ENCODE measurements at regions not wholly inside any gene's neighbourhood (a gene's known extent, or its start where the extent isn't known, plus 50 kb on each side); places are given as distances from the start of the nearest gene placed in this dataset.
"Not testable (repeated sequence)": the region's sequence is repeated elsewhere in the genome, so short reads cannot be mapped to it uniquely, and the experiment has no call there.

- DNase-seq (ENCODE audit: low read depth in 2 of 2), result no peak
Observed at GRCh38 chr3:145024700-145025099, 1053.1 kb downstream of the DIPK2A start.

GRCh38 chr3:145027186-145027585, 1055.6 kb downstream of the DIPK2A start:
- not testable (repeated sequence) for DNase-seq (ENCODE audit: low read depth in 2 of 2)

GRCh38 chr3:145032791-145033190, 1061.2 kb downstream of the DIPK2A start:
- DNase-seq (ENCODE audit: low read depth in 2 of 2), result no peak

GRCh38 chr3:145035682-145036081, 1064.1 kb downstream of the DIPK2A start:
- DNase-seq (ENCODE audit: low read depth in 2 of 2), result no peak

- DNase-seq (ENCODE audit: low read depth in 2 of 2), result not testable (repeated sequence)
Observed at GRCh38 chr3:145054055-145054454, 1082.4 kb downstream of the DIPK2A start.

GRCh38 chr3:145055375-145056076, 1083.9 kb downstream of the DIPK2A start:
- no peak for DNase-seq (ENCODE audit: low read depth in 2 of 2)

GRCh38 chr3:145058483-145058882, 1086.9 kb downstream of the DIPK2A start:
- no peak for DNase-seq (ENCODE audit: low read depth in 2 of 2)

- no peak for DNase-seq (ENCODE audit: low read depth in 2 of 2)
Observed at GRCh38 chr3:145063616-145064015, 1092.0 kb downstream of the DIPK2A start.

- DNase-seq (ENCODE audit: low read depth in 2 of 2), result no peak
Observed at GRCh38 chr3:145070795-145071194, 1090.2 kb downstream of the PLOD2 start.

GRCh38 chr3:145079436-145079835, 1081.5 kb downstream of the PLOD2 start:
- no peak for DNase-seq (ENCODE audit: low read depth in 2 of 2)

GRCh38 chr3:145087038-145087437, 1073.9 kb downstream of the PLOD2 start:
- DNase-seq (ENCODE audit: low read depth in 2 of 2), result no peak

GRCh38 chr3:145088917-145089316, 1072.1 kb downstream of the PLOD2 start:
- no peak for DNase-seq (ENCODE audit: low read depth in 2 of 2)

- no peak for DNase-seq (ENCODE audit: low read depth in 2 of 2)
Observed at GRCh38 chr3:145089337-145089736, 1071.6 kb downstream of the PLOD2 start.

- DNase-seq (ENCODE audit: low read depth in 2 of 2), result no peak
Observed at GRCh38 chr3:145094355-145094941, 1066.5 kb downstream of the PLOD2 start.

GRCh38 chr3:145111141-145111540, 1049.8 kb downstream of the PLOD2 start:
- DNase-seq (ENCODE audit: low read depth in 2 of 2), result not testable (repeated sequence)

- no peak for DNase-seq (ENCODE audit: low read depth in 2 of 2)
Observed at GRCh38 chr3:145116769-145117168, 1044.2 kb downstream of the PLOD2 start.

- DNase-seq (ENCODE audit: low read depth in 2 of 2), result no peak
Observed at GRCh38 chr3:145118303-145118702, 1042.7 kb downstream of the PLOD2 start.

GRCh38 chr3:145124900-145125678, 1035.9 kb downstream of the PLOD2 start:
- no peak for DNase-seq (ENCODE audit: low read depth in 2 of 2)

- DNase-seq (ENCODE audit: low read depth in 2 of 2), result no peak
Observed at GRCh38 chr3:145133281-145133680, 1027.7 kb downstream of the PLOD2 start.

GRCh38 chr3:145134738-145135137, 1026.2 kb downstream of the PLOD2 start:
- no peak for DNase-seq (ENCODE audit: low read depth in 2 of 2)

GRCh38 chr3:145144361-145144760, 1016.6 kb downstream of the PLOD2 start:
- no peak for DNase-seq (ENCODE audit: low read depth in 2 of 2)

- no peak for DNase-seq (ENCODE audit: low read depth in 2 of 2)
Observed at GRCh38 chr3:145145461-145145860, 1015.5 kb downstream of the PLOD2 start.

GRCh38 chr3:145159640-145160039, 1001.3 kb downstream of the PLOD2 start:
- DNase-seq (ENCODE audit: low read depth in 2 of 2), result no peak

Data from stimulated activated CD4-positive, alpha-beta T cell treated with anti-CD3 and anti-CD28 coated beads, Interleukin-4, amount 100 ng/mL, for 48 hours (primary cell).